Motor neuron (in vitro differentiated cells): ENCODE measurements at regions not wholly inside any gene's neighbourhood (a gene's known extent, or its start where the extent isn't known, plus 50 kb on each side); places are given as distances from the start of the nearest gene placed in this dataset.

ENCODE experiments used
- ATAC-seq, 8 experiments: fragments of 200-7000 bp; cut with Tn5 transposase; replicated peaks in 6 of 8; 2 replicates each; pipeline ENCODE4 v1.8.0; 2021; ENCODE audit warnings: mild to moderate bottlenecking in 8 of 8, moderate library complexity in 8 of 8
- H3K27ac ChIP-seq, 2 donors: fragments of 250-450 bp; sonication (Bioruptor Pico); 2 replicates each; pipeline ENCODE4 v1.9.0; 2021; ENCODE audit warnings: antibody characterized with exemption in 2 of 2, mild to moderate bottlenecking in 2 of 2, moderate library complexity in 1 of 2
- H3K4me1 ChIP-seq, 2 donors: fragments of 250-450 bp; sonication (Bioruptor Pico); replicated peaks in 1 of 2; 2 replicates each; pipeline ENCODE4 v1.6.1; 2021; ENCODE audit warnings: antibody characterized with exemption in 2 of 2, mild to moderate bottlenecking in 2 of 2, moderate library complexity in 1 of 2
- H3K4me3 ChIP-seq, 5 donors: fragments of 250-450 bp; sonication (Bioruptor Pico); 2 replicates each; pipeline ENCODE4 v1.9.0; 2021; ENCODE audit warnings: antibody characterized with exemption in 5 of 5, mild to moderate bottlenecking in 5 of 5, moderate library complexity in 4 of 5
- WGBS, 10 experiments: fragments of 450-650 bp; shearing (Covaris generic); methylation state at CpG; one replicate each; pipeline ENCODE4 v1.0.0; 2022; 5-methylcytosine and 5-hydroxymethylcytosine counted together
- in situ Hi-C, 9 experiments: fragments of 400-800 bp; cut with MboI; loops; one replicate each; pipeline ENCODE4 v1.15.0; 2021; ENCODE audit warnings: low sequenced_read_pairs in 9 of 9, low pct_unique_long_range_greater_than_20kb in 2 of 9; ENCODE audit not compliant: unreplicated experiment in 9 of 9

DNA sequence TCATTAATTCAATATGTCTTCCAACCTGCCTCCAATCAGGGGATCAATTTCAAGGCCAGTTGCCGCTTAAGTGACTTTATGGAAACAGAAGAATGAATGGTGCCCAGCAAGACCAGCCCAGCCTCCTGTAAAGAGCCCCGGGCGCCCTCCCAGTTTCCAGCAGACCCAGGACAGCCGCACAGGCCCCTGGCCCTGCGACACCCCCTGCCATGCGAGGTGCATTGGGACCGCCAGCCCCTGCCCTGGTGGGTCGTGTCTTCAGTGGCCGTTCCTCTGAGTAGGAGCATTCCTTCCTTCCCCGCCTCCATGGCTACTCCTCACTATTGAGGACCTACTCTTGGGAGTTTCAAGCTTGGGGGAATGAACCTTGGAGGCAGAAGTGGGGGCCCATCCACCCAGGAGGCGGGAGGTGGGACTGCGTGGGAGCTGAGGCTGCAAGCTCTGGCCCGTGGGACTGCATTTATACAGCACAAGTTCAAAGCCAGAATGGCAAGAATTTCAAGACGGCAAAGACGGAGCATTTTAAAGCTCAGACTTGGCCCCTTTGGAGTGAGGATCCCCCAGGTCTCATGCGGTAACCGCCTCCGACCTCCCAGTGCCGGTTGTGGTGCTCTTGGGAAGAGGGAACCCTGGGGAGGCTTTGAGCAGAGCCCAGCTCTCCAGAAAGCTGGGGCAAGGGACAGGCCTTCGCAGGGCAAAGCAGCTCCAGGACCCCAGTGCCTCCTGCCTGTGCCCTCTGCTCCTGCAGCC, 73.1 kb upstream of the ACTRT2 start:
- in situ Hi-C loops: no loop called here
- no peak overlapping the region for H3K27ac ChIP-seq
- no peaks in the 10 kb centered on the region for H3K4me1 ChIP-seq
- no peak overlapping the region for H3K4me3 ChIP-seq
- 30 to 86% (median 65%) methylated on average over 1 to 19 of the region's 20 CpGs; no CpG with 5 or more reads in 4 of the 10 experiments for WGBS, 10 experiments
- no peak for ATAC-seq

DNA sequence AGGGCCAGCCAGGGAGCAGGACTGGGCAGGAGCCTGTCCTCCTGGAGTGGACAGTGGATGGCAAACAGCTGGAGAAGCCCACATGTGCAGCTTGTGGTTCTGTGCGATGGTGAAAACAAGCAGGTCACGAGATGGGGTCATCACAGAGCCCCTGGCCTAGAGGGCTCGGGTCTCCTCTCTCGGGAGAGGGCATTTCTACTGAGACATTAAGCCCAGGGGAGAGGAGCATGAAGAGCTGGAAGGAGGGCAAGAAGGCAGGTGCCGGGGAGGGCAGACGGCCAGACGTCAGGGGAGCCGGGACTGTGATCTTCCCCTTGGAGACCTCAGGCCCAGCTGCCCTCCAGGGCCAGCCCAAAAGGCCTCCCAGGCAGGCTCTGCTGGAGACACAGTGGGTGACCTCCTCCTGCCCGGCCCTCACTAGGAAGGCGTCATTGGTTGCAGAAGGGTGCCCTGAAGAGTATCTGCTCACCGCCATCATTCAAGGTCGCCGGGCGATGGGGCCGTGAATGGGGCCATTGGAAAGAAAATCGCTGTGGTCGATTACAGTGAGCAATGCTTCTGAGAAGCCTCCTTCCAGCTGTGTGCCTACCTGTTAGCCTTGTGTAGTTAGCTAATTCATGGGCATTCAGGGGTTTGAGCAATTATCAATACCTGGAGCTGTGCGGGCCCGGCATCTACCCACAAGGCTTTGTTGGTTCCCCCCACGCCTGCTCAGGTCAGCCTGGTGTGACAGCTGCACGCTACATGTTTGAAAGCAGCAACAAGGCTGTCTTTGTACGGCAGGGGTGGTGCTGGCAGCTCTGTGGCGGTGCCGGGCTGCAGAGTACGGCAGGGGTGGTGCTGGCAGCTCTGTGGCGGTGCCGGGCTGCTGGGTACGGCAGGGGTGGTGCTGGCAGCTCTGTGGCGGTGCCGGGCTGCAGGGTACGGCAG, 72.3 kb upstream of the ACTRT2 start:
- Histone ChIP-seq H3K27ac (no peak overlapping the region), H3K4me1 (no peaks in the 10 kb centered on the region), H3K4me3 (no peak overlapping the region)
- ATAC-seq: no peak
- WGBS, 10 experiments: 19 to 94% (median 70%) methylated on average over 3 to 21 of the region's 31 CpGs; no CpG with 5 or more reads in 2 of the 10 experiments
- in situ Hi-C loops: no loop called here

DNA sequence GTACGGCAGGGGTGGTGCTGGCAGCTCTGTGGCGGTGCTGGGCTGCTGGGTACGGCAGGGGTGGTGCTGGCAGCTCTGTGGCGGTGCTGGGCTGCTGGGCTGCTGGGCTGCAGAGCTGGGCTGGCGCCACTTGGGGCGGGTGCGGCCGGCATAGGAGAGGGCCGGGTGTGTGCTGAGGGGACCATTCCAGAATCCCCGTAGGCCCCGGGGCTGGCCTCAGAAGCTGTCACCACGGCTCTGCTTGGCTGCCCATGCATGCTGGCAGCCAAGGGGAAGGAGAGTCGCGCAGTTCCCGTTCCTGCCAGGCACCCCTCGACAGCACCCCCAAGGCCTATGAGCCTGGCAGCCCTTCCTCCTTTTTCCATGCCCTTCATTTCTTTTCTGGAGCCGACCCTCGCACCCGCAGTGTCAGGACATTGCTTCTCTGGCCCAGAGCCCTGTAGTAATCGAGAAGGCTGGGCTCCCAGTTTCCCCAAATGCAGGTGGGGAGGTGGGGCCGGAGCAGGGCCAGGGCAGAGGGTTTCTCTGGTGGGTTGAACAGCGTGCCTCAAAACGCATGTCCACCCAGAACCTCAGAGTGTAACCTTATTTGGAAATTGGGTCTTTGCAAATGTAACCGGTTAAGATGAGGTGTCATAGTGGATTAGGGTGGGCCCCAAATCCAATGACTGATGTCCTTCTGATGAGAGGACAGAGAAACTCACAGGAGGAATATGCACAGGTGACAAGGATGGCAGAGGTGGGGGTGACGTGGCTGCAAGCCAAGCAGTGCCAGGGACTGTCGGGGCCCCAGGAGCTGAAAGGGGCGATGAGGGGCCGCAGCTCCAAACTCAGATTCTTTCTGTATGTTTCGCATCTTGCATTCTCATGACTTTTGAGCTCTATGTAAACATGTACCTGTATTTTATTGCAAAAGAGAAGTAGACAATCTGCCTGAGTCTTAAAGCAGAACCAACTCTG, 71.0 kb upstream of the ACTRT2 start:
- WGBS, 10 experiments: 20 to 83% (median 56%) methylated on average over 1 to 18 of the region's 29 CpGs; no CpG with 5 or more reads in 4 of the 10 experiments
- in situ Hi-C loops: loop anchor here in 1 of 9 experiments (25.0 kb wide), 1 partner anchor 112 kb away; the partner anchor contains the start of gene PRDM16
- H3K27ac ChIP-seq: no peak overlapping the region
- no peak overlapping the region for H3K4me3 ChIP-seq
- no peaks in the 10 kb centered on the region for H3K4me1 ChIP-seq
- no peak for ATAC-seq

DNA sequence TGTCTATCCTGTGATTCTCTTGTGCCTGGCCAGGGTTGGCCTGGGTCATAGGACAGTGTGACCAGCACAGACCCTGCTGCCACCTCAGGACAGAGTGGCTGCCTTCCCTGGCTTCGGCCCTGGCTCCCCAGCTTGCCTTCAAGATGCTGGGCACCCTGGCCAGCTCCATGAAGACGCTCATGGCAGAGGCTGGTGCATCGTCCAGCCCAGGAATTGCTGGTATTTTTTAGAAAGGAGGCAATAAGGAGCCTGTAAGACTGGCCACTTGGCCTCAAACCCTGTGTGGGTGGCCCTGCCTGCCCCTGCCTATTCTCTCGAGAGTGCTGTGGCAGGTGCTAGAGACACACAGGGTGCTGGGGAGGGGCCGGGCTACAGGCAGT, 70.4 kb upstream of the ACTRT2 start:
- no peak overlapping the region for H3K27ac ChIP-seq
- in situ Hi-C loops: loop anchor here in 1 of 9 experiments (25.0 kb wide), 1 partner anchor 111 kb away; the partner anchor contains the start of gene PRDM16
- no peaks in the 10 kb centered on the region for H3K4me1 ChIP-seq
- ATAC-seq: no peak
- H3K4me3 ChIP-seq: no peak overlapping the region
- 0 to 57% (median 24%) methylated on average over 1 to 5 of the region's 5 CpGs; no CpG with 5 or more reads in 5 of the 10 experiments for WGBS, 10 experiments

DNA sequence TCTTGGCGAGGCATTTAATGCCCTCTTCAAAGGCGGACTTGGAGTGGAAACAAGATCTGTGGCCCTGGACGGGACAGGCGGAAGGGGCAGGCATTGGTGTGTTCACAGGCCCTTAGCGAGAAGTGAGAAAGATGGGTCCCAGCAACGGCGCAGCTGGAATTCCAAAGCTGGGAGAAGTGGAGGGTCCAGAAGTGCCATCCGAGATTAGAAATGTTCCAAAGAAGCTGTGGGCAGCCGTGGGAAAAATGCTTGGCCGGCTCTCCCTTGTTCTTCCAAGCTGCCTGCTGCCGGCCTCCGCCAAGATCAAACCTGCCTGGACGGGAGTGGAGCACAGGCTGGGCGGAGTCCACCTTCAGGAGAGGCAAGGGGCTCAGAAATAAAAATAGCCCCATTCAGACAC, 69.4 kb upstream of the ACTRT2 start:
- no peak for ATAC-seq
- Histone ChIP-seq H3K4me3 (no peak overlapping the region), H3K27ac (no peak overlapping the region), H3K4me1 (no peaks in the 10 kb centered on the region)
- WGBS, 10 experiments: 36 to 83% (median 62%) methylated on average over 2 to 13 of the region's 14 CpGs; no CpG with 5 or more reads in 4 of the 10 experiments
- in situ Hi-C loops: loop anchor here in 1 of 9 experiments (25.0 kb wide), 1 partner anchor 110 kb away; the partner anchor contains the start of gene PRDM16

DNA sequence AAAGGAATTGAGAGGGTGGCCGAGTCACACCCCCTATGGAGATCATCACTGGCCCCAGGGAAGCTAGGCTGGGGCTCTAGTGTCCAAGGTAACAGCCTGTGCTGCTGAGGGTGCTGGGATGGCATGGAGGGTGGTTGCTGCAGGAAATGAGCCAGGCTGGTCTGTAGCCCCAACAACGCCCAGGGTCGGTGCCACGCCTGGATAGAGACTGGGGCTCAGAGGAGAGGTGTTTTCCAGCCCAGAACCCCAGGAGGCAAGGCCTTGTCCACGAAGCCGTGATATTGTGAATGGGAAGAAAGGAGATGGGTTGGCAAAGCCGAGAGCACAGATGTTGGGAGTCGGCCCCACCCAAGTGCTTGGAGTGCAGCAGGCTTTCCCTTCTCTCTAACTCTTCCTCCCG, 68.9 kb upstream of the ACTRT2 start:
- Histone ChIP-seq H3K4me1 (no peaks in the 10 kb centered on the region), H3K4me3 (no peak overlapping the region), H3K27ac (no peak overlapping the region)
- in situ Hi-C loops: loop anchor here in 1 of 9 experiments (25.0 kb wide), 1 partner anchor 110 kb away; the partner anchor contains the start of gene PRDM16
- ATAC-seq: no peak
- WGBS, 10 experiments: 0 to 57% (median 39%) methylated on average over 1 to 9 of the region's 9 CpGs; no CpG with 5 or more reads in 5 of the 10 experiments

DNA sequence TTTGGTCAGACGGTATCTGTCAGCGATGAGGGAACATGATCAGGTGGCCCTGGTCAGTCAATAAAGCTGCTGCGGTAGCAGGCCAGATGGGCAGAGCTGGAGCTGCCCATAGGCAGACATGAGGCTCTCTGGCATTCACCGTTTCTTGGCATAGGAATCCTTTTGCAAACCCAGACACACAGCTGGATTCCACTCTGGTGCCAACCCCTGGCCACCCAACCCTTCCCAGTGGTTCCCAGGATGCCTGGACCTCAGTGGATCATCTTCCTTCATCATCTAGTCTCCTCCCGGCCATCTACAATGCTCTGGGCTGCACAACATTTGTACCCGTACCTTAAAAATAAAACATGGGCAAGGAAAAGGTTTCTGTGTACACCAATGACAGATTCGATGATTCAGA, 68.3 kb upstream of the ACTRT2 start:
- H3K4me1 ChIP-seq: no peaks in the 10 kb centered on the region
- in situ Hi-C loops: loop anchor here in 1 of 9 experiments (25.0 kb wide), 1 partner anchor 109 kb away; the partner anchor contains the start of gene PRDM16

DNA sequence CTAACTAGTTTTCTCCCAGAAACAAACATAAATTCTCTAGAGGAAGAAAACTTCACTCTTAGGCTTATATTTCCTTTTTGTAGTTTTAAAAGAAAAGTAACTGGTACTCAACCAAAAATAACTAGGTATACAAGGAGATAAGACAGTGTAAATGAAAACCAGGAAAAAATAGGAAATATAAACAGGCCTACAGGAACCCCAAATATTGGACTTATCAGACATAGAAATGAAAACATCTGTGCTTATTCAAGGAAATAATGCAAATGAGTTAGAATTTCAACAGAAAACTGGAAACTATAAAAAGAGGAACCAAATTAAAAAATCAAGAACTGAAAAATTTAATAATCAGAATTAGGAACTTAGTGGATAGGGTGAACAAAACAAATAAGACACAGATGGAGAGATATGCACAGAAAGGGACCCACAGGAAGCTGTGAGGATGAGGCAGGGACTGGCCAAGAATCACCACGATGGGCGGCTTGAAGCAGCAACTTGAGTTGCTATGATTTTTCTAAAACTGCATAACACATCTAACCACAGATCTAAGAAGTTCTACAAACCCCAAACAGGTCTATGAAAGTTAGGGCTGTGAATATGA, 67.5 kb upstream of the ACTRT2 start:
- in situ Hi-C loops: loop anchor here in 1 of 9 experiments (25.0 kb wide), 1 partner anchor 109 kb away; the partner anchor contains the start of gene PRDM16
- H3K4me1 ChIP-seq: no peaks in the 10 kb centered on the region
- no peak overlapping the region for H3K4me3 ChIP-seq
- WGBS, 10 experiments: 17 to 80% (median 39%) methylated on average over 1 to 2 of the region's 2 CpGs; no CpG with 5 or more reads in 2 of the 10 experiments
- no peak for ATAC-seq
- H3K27ac ChIP-seq: no peak overlapping the region

More for the DNA sequence above, 68.3 kb upstream of the ACTRT2 start:
- no peak overlapping the region for H3K27ac ChIP-seq
- H3K4me3 ChIP-seq: no peak overlapping the region
- 0 to 80% (median 52%) methylated on average over 1 to 7 of the region's 7 CpGs; no CpG with 5 or more reads in 2 of the 10 experiments for WGBS, 10 experiments
- ATAC-seq: no peak

DNA sequence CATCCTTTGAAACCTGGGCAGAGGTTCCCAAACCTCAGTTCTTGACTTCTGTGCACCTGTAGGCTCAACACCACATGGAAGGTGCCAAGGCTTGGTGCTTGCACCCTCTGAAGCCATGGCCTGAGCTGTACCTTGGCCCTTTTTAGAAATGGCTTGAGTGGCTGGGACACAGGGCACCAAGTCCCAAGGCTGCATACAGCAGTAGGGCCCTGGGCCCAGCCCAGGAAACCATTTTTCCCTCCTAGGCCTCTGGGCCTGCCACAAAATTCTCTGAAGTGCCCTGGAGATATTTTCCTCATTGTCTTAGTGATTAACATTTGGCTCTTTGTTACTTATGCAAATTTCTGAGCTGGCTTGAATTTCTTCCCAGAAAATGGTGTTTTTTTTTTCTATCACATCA, 65.6 kb upstream of the ACTRT2 start:
- no peak overlapping the region for H3K27ac ChIP-seq
- no peak overlapping the region for H3K4me3 ChIP-seq
- in situ Hi-C loops: loop anchor here in 1 of 9 experiments (25.0 kb wide), 1 partner anchor 107 kb away; the partner anchor contains the start of gene PRDM16
- no peak for ATAC-seq
- H3K4me1 ChIP-seq: no peaks in the 10 kb centered on the region

DNA sequence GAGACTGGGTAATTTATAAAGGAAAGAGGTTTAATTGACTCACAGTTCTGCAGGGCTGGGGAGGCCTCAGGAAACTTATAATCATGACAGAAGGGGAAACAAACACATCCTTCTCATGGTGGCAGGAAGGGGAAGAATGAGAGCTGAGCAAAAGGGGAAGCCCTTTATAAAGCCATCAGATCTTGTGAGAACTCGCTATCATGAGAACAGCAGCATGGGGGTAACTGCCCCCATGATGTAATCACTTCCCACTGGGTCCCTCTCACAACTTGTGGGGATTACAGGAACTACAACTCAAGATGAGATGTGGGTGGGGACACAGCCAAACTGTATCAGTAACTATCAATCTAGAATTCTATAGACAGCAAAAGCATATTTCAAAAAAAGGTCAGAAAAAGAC, 64.7 kb upstream of the ACTRT2 start:
- ATAC-seq: no peak
- in situ Hi-C loops: loop anchor here in 1 of 9 experiments (25.0 kb wide), 1 partner anchor 106 kb away; the partner anchor contains the start of gene PRDM16

DNA sequence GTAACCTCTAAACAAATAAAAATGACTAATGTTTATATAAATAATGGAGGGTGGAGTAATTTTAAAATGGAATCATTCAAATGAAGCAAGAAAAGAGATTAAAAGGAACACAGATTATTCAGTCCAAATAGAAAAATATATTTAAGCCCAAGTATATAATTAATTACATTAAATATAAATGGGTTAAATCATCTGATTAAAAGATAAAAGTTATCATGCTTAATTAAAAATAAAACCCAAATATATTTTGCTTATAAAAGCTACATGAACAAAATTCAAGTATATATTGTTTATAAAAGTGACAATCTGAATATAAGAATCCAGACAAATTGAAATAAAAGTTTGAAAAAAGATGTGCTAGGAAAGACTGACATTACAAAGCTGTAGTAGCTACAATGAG, 63.9 kb upstream of the ACTRT2 start:
- Histone ChIP-seq H3K4me3 (no peak overlapping the region), H3K27ac (no peak overlapping the region), H3K4me1 (no peaks in the 10 kb centered on the region)
- no peak for ATAC-seq
- in situ Hi-C loops: loop anchor here in 1 of 9 experiments (25.0 kb wide), 1 partner anchor 105 kb away; the partner anchor contains the start of gene PRDM16

More for the DNA sequence above, 64.7 kb upstream of the ACTRT2 start:
- no peak overlapping the region for H3K4me3 ChIP-seq
- no peak overlapping the region for H3K27ac ChIP-seq
- no peaks in the 10 kb centered on the region for H3K4me1 ChIP-seq
- 0 to 20% (median 7%) methylated on average over 1 of the region's 1 CpG; no CpG with 5 or more reads in 4 of the 10 experiments for WGBS, 10 experiments
